HT1080 (cell line): ENCODE measurements at regions not wholly inside any gene's neighbourhood (a gene's known extent, or its start where the extent isn't known, plus 50 kb on each side); places are given as distances from the start of the nearest gene placed in this dataset.

ENCODE experiments used
- DNase-seq: peaks from one replicate; pipeline ENCODE4 v3.0.0-alpha.2; 2015; ENCODE audit warnings: low read depth

DNA sequence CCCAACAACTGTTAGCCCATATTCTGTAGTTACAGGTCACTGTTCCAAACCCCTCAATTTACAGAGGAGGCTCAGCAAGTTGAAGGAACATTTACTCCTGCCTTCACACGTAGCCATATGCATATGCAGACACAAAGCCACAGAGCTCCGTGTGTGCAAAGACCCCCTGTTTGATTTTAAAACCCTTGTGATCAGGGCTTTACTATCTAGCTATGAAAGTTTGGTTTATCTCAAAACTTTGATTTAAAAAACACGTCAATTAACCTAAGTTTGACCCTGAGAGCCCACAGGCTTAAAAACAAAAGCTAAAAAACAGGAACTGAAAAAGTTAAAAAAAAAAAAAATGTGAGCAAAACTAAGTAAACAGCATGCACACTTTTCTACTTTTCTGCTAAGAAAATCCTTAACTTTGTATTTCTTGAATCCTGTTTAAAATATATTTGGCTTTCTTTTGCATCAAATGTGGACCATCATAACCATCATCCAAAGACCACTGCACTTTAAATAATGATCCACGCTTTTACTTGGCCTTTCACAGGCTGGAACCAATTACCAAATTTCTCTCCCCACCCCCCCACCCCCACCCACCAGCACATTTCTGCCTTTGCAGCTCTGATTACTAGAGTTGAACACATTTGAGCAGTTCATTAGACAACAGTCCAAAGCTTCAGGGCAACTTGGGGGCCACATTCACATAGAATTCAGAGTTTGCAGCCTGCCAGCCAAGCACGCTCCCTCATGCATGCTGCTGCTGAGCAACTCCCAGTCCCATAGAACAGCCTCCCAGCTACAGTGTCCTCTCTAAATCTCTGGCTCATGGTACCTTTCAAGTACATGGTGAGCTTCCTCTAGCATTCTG lies 128.8 kb upstream of the MAP3K1 start:
- DNase-seq: no peak

GRCh38 chr5:56685503-56686217 lies 129.7 kb upstream of the MAP3K1 start:
- no peak for DNase-seq

- no peak for DNase-seq
Observed at GRCh38 chr5:56684159-56684558, 131.2 kb upstream of the MAP3K1 start.

DNA sequence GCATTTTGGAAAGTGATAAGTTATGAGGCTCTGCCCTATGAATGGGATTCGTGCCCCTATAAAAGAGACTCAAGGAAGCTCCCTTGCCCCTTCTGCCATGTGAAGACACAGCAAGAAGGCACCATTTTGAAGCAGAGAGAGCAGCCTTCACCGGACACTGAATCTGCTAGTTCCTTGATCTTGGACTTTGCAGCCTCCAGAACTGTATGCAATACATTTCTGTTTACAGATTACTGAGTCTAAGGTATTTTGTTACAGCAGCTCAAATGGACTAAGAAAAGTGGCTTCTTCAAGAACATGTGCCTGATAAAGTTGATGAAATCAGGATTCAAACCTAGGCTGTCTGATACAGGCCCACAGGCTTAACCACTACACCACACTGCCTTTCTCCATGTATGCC lies 131.6 kb upstream of the MAP3K1 start:
- no peak for DNase-seq

DNA sequence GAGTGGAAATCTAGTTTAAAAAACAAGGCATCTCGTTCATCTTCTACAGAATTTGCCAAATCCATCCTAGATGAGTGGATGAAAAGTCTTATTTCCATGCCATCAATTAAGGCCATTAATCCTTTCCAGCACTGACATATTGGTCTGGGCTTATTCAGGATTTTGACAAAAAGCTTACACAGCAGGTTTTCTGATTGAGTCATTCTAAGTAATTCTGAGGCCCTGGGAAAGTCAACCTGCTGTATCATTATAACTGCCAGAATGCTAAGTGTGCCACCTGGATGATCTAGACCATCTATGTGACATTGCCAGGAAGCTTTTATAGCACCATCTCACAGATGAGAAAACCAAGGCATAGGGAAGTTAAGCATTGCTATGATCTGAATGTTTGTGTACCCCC lies 132.1 kb upstream of the MAP3K1 start:
- DNase-seq: no peak

DNA sequence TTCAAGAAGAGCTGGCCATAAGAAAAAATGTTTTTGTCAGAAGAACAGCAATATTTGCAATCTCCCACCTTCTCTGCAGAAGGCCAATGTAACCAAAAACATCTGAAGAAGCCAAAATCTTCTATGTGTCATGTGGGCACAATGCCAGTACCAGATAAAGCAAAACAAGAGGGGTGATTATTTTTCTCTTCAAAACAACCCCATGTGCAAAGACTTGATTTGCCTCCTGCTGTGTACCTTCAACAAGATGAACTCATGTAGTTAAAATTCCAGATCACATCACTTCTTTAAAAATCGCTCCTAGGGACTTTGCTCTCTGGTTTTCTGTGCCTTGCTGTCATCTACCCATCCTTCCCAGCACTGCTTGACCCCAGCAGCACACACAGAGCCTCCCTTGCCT lies 134.0 kb upstream of the MAP3K1 start:
- no peak for DNase-seq

- DNase-seq: no peak
Observed at GRCh38 chr5:56680731-56681130, 134.6 kb upstream of the MAP3K1 start.

DNA sequence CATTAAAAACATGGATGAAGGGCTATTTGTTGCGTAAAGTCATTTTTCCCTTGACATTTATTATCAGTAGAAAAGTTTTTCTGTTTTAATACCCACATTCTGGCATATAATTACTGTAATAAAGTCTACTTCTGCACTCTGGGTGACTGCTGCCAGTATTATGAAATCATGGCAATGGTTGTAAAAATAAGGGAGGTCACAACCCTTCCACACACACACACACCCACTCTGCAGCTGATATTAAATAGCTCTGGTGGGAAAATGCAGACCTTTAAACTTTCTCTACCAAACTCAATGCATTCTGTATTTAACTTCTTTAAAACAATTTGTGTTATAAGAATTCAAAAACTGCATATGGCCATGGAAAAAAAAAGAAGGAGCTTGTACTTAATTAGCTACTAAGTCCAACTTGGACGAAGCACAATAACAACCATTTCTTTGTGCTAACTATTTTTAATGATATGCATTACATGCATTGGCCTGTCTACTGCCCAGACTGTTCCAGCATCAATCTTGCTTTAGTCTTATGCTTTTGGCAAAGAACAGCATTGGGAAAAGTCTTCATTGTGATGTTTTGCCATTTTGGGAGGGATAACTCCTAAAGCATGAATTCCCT lies 137.6 kb upstream of the MAP3K1 start:
- no peak for DNase-seq

DNA sequence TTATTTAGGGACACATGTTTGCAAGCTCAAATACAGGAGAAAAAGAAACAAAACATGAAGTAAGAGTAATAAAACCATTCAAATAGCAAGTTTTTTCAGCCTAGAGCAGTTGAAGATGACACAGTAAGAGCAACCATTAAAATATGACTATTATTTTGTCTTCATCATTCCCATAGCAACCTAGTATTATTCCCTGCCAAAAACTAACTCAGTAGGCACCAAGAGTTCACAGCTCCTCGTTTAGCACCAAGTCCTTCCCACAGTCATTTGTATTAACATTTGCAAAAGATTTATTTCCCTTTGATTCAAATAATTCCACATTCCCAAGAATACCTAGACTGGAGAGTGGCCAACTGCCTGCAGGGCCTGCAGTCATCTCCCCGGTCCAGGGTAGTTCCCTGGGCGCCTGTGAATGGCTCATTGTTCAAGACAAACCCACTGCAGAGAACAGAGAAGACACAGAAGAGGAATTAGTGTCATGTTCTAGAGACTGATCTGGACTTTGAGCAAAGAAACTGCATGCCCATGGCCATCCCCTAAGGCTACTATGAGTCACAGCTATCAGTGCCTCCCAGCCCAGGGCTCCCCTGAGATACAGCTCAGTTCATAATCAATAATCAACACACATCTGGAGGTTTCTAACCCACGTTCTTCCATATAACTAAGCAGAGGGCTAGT lies 139.1 kb upstream of the MAP3K1 start:
- DNase-seq: peak; percentile 4

- no peak for DNase-seq
Observed at GRCh38 chr5:56674441-56674840, 140.9 kb upstream of the MAP3K1 start.

DNA sequence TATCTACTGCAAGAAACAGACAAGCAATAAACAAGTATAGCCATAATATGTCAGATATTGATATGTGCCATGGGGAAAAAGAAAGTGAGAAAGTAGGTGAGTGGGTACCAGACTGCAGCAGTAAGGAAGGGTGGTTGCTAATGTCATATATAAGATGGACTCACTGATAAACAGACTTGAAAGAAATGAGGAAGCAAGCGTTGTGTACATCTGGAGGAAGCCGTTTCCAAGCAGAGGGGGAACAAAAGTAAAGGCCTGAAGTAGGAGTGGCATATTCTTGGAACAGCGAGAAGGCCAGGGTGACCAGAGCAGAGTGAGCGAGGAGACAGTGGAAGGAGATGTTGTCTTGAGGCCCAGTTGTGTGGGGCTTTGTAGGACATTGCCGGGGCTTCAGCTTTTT lies 142.2 kb upstream of the MAP3K1 start:
- no peak for DNase-seq

GRCh38 chr5:56671571-56671970 lies 143.8 kb upstream of the MAP3K1 start:
- DNase-seq: no peak

DNA sequence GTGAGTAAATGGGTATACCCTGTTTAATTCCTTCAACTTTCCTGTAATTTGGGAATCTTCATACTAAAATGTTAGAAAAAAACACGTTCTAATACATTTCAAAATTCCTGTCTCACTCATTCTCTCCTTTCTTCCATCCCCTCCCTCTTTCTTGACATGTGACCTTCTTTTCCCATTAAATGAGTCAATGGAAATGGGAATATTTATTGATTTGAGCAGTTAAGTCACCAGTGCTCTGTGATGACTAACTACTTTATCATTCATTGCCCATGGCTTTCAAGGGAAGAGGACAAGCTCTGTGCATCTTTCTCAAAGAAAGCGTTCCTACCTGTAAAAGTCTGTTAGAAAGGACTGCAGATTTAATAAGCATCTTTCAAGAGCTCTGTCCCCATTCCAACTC lies 144.4 kb upstream of the MAP3K1 start:
- no peak for DNase-seq

DNA sequence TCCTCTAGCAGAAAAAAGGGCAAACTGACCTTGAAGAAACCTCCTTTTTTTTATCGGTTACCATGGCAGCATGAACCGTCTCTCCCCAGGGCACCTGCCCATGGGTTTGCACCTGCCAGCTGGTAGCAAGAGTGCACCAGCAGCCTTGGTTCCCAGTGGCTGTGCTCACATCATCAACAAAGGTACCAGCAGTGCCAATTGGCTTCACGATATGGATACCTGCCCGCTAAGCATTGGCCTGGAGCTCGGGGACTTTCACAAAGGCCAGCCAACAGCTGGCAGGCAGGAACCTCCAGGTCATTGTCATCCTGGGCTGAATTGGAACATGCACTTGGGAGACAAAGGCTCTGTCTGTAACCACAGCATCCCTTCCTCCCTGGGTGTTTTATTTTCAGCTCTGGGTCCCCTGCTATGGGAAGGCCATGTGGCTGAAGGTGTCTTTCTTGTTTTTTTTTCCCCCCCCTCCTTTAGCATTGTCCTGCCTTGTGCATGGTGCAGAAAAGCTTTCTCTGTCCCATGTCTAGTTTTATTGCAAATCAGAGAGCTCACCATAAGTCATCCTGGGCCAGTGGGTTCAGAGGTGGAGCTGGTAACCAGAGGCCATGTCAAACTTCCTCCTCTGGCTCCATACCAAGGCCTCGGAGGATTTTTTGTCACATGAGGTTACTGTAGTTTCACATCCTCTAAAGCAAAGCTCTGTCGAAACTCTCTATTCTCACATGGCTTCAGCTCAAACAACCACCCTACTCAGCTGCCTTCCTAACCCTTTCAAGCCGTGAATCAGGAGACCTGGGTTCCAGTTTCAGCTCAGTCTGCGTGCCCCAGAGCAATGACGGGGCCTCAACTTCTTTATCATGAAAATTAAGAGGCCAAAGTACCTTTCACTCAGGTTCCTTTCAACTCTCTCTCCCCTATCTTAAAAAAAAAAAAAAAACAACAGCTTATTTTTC lies 145.5 kb upstream of the MAP3K1 start:
- no peak for DNase-seq

GRCh38 chr5:56668996-56669395 lies 146.4 kb upstream of the MAP3K1 start:
- DNase-seq: no peak

DNA sequence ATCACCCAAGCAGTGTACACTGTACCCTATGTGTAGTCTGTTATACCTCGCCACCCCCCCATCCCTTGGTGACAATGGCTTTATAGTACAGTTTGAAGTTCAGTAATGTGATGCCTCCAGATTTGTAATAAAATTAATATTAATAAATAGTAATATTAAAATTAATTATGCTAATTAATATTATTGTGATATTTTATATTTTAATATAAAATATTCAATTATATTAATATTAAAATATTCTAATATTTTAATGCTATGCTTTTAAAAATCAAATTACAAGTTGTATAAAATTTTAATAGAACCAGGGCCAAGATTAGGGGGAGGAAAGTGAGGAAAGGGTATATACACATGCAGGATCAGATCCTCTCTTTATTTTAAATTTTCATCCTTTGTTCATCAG lies 147.7 kb upstream of the MAP3K1 start:
- no peak for DNase-seq

- no peak for DNase-seq
Observed at GRCh38 chr5:56666901-56667300, 148.4 kb upstream of the MAP3K1 start.

- DNase-seq: peak; percentile 56
Observed at GRCh38 chr5:56665117-56665516, 150.2 kb upstream of the MAP3K1 start.

- no peak for DNase-seq
Observed at GRCh38 chr5:56664025-56664424, 151.3 kb upstream of the MAP3K1 start.

DNA sequence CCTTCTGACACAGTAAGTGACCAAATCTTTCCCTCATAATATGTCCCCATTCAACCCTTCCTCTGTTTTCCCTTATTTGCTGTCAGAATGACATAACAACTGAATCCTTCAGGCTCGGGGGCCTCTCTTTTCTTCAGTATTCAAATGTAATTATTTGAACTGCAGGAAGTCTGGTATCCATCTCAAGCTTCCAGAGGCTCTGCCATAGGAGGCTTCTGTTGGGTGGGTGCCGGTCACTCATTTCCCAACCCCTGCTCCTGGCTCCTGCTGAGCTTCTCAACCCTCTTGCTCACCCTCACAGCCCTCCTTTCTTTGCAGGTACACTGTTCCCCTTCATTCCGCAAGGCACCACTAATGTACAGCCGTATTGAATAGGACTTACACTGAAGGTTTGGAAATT lies 151.8 kb upstream of the MAP3K1 start:
- DNase-seq: no peak

- DNase-seq: no peak
Observed at GRCh38 chr5:56662893-56663292, 152.5 kb upstream of the MAP3K1 start.
